Stimulated activated naive CD8-positive, alpha-beta T cell treated with anti-CD3 and anti-CD28 coated beads, Interleukin-15, amount 100 ng/mL, for 72 hours (primary cell): ENCODE measurements at regions not wholly inside any gene's neighbourhood (a gene's known extent, or its start where the extent isn't known, plus 50 kb on each side); places are given as distances from the start of the nearest gene placed in this dataset.

Experiments
- ATAC-seq: fragments of 150-1000 bp; cut with Tn5 transposase; 2 replicates; pipeline ENCODE4 v1.10.0; 2021; ENCODE audit warnings: mild to moderate bottlenecking, moderate library complexity
- DNase-seq, 2 donors: peaks; one replicate each; pipeline ENCODE4 v3.0.0; 2021 to 2022
- H3K27ac Mint-ChIP-seq, 2 donors: one replicate each; pipeline ENCODE4 v1.8.0; 2022; ENCODE audit warnings: mild to moderate bottlenecking in 2 of 2, mixed read lengths in 2 of 2, moderate library complexity in 2 of 2
- H3K27me3 Mint-ChIP-seq: one replicate; pipeline ENCODE4 v1.8.0; 2022; ENCODE audit warnings: mixed read lengths
- H3K4me1 Mint-ChIP-seq: one replicate; pipeline ENCODE4 v1.8.0; 2022; ENCODE audit warnings: mild to moderate bottlenecking, mixed read lengths
- H3K4me3 Mint-ChIP-seq, 2 donors: one replicate each; pipeline ENCODE4 v1.8.0; 2022; ENCODE audit warnings: mild to moderate bottlenecking in 2 of 2, mixed read lengths in 2 of 2, moderate library complexity in 1 of 2
- H3K9me3 Mint-ChIP-seq, 2 donors: one replicate each; pipeline ENCODE4 v1.8.0; 2022; ENCODE audit warnings: mixed read lengths in 2 of 2

DNA sequence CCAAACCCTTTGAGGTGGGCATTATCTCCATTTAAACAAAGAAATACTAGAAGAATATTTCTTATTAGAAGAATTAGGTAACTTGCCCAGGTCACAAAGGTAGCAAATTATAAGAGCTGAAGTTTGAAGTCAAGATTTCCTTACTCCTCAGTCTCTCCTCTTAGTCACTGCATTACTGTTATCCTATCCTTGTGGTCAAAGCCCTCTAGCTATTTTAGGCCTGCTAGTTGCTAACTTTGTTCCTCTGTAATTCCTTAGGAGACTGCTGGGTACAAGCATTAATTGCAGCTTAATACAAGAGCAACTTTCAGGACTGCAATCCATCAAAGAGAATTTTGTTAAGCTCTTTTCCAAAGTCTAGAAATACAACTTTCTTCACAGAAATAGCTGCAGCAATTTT is 528.2 kb downstream of the ZIC1 start:
- Mint-ChIP-seq H3K27me3 (no peaks in the 10 kb centered on the region), H3K9me3 (no peaks in the 10 kb centered on the region), H3K27ac (no peak overlapping the region), H3K4me3 (no peak overlapping the region), H3K4me1 (no peaks in the 10 kb centered on the region)
- DNase-seq (no peak), ATAC-seq (no peak)

DNA sequence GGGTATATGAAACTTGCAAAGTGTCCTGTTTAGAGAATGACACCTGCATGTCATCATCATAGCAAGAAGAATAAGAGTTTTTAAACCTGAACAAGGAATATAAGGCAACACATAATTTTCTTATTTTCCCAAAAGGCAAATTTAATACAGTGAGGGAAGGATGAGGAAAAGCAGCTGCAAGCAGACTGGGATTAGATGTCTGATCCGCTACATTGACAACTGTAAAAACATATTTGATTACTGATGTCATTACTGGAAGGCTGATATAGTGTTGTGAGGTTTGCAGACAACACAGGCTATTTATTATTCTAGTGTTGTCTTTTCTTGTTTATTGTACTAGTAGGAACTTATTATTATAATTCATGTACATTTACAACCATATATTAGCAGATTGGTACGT is 528.7 kb downstream of the ZIC1 start:
- DNase-seq (no peak), ATAC-seq (no peak)
- Mint-ChIP-seq H3K9me3 (no peaks in the 10 kb centered on the region), H3K4me3 (no peak overlapping the region), H3K27me3 (no peaks in the 10 kb centered on the region), H3K27ac (no peak overlapping the region), H3K4me1 (no peaks in the 10 kb centered on the region)

DNA sequence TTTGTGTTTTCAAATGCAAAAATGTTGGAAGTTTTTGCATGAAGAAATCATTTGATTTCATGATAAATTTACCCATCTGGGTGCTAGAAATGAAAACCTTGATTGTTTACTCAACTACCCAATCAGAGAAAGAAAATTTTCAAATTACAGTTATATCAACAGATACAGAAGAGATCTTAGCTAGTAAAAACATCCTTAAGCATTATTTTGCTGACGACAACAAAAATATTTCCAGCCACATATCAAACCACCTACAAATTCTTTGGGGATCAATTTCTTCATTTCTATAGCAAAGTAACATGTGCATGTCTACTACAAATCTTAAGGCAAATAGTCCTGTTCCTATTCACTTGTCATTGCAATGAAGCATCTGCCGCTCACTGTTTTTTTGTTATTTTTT is 530.3 kb downstream of the ZIC1 start:
- no peaks in the 10 kb centered on the region for H3K9me3 Mint-ChIP-seq
- no peak overlapping the region for H3K4me3 Mint-ChIP-seq
- no peak for ATAC-seq
- no peaks in the 10 kb centered on the region for H3K4me1 Mint-ChIP-seq
- no peak overlapping the region for H3K27ac Mint-ChIP-seq
- no peaks in the 10 kb centered on the region for H3K27me3 Mint-ChIP-seq
- DNase-seq = no peak

DNA sequence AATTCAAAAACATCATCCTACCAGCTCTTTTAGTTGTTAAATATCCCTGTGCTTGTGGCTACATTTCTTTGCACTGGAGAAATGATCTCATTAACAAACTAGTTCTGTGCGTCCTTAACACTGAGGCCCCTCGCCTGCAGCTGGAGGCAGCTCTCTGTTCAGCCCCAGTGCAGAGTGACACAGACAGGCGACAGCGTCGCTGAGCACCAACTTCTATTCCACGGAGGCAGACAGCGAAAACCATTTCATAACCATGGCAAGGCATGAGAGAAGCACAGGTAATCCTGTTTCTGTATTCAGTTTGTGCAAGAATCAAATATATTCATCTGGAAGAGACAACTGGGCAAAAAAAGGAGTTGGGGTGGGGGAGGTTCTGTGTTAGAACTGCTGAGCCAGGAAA is 530.7 kb downstream of the ZIC1 start:
- DNase-seq (no peak), ATAC-seq (no peak)
- no peak overlapping the region for H3K27ac Mint-ChIP-seq
- H3K4me1 Mint-ChIP-seq = no peaks in the 10 kb centered on the region
- no peak overlapping the region for H3K4me3 Mint-ChIP-seq
- no peaks in the 10 kb centered on the region for H3K9me3 Mint-ChIP-seq
- no peaks in the 10 kb centered on the region for H3K27me3 Mint-ChIP-seq

DNA sequence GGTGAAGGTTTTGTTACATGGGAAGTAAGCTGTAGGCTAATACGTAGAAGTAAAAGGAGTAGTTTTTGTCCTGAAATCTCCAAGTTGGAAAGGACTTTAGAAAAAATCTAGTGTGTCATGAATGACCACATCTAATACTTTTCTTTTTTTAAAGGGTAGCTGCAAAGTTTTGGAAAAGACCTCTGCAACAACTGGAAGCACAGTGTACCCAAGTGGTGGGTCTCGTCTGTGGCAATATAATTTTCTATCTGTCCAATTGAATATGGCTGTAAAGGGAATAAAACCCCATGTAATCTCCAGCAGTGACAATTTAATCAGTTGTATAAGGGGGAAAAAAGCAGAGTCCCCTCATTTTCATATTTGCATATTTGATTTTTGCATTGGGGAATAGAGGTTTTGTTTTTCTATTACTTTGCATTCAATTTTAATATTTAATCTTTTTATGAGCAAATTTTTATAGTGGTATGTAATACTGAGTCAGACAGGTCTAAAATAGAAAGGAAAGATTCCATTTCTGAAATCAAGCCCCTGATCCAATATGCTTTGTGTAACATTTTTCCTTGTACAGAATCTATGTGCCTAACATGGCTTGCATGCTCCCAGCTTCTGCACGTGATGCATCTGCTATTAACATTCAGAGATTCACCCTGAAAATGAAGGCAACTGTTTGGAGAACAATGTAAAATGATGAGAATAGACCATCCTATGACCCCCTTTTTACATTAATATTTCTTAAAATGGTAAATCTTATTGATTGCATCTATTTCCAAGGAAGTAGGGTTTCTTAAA is 531.4 kb downstream of the ZIC1 start:
- DNase-seq (no peak), ATAC-seq (no peak)
- Mint-ChIP-seq H3K4me1 (no peaks in the 10 kb centered on the region), H3K27ac (no peak overlapping the region), H3K27me3 (no peaks in the 10 kb centered on the region), H3K4me3 (no peak overlapping the region), H3K9me3 (no peaks in the 10 kb centered on the region)

DNA sequence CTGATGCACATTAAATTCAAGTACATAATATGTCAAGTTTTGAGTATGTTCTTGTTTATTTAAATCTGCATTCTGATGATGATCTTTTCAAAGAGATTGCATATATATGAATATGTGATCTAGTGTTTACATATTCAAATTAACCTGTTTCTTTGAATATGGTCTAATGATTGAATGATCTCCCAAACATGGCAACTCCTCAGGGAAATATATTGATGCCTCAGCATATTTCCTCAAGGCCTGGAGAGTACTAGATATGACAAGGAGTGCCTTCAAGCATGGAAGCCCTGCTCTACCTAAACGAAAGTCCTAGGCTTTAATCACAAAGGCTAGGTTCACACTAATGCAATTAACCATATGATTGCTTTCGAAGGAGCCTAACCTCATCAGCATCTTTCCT is 532.8 kb downstream of the ZIC1 start:
- DNase-seq (no peak), ATAC-seq (no peak)
- Mint-ChIP-seq H3K9me3 (no peaks in the 10 kb centered on the region), H3K4me3 (no peak overlapping the region), H3K27ac (no peak overlapping the region), H3K27me3 (no peaks in the 10 kb centered on the region), H3K4me1 (no peaks in the 10 kb centered on the region)

DNA sequence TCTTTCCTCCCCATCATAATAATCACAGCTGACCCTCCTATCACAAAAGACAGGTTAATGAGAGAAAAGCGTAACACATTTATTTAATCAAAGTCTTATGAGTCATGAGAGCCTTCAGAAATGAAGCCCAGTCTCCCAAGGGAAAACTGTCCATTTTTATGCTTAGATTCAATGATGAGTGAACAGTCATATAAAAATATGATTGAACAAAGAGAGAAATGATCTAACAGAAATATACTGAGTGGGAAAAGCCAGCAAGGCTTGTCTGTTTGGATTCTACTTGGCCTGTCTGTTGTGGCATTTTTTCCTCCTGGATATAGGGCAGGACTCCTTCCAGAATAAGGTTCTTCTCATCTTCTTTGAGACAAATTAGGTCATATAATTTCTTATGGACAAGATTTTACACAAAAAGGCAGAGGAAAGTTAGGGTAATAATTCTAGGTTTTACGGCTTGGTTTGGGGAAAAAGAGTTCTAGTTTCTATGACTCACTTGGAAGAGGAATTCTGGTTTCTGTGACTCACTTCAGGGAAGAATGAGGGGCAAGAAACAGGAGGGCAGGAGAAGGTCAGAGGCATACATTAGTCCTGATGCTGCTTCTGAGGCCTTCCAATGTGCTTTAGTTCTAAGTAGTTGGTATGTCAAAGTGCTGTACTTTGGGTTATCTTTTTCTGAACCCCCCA is 534.2 kb downstream of the ZIC1 start:
- ATAC-seq (no peak), DNase-seq (no peak)
- H3K4me1 Mint-ChIP-seq = no peaks in the 10 kb centered on the region
- no peak overlapping the region for H3K4me3 Mint-ChIP-seq
- H3K9me3 Mint-ChIP-seq = no peaks in the 10 kb centered on the region
- no peaks in the 10 kb centered on the region for H3K27me3 Mint-ChIP-seq
- H3K27ac Mint-ChIP-seq = no peak overlapping the region

DNA sequence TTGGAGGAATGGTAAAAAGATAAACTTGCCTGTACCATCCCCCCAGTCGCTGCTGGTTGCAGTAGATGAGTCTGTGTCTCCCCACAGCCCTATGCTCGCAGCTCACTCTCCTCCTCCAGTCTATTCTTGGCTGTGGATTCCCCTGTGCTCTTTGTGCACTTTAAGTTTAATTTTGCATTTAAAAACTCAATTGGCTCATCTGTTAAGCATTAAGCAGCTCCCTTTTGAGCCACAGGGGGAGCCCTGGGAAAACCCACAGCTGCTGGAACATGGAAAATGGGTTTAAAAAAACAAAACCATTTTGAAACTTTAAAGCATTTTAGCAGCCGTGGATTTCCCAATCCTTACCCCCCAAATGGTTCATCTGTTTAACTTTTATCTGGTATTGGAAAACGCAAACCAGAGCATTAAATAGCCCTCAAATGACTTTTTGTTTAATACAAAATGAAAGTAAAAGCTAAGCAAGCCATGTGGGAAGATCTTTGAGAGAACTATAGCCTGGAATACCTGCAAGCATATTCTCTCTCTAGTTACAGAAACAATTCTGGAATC is 536.9 kb downstream of the ZIC1 start:
- DNase-seq = no peak
- Mint-ChIP-seq H3K9me3 (peaks cover 4 to 6% of the 10 kb centered on the region in 2 donors), H3K27me3 (no peaks in the 10 kb centered on the region), H3K4me3 (no peak overlapping the region), H3K4me1 (no peaks in the 10 kb centered on the region), H3K27ac (no peak overlapping the region)
- ATAC-seq = no peak

DNA sequence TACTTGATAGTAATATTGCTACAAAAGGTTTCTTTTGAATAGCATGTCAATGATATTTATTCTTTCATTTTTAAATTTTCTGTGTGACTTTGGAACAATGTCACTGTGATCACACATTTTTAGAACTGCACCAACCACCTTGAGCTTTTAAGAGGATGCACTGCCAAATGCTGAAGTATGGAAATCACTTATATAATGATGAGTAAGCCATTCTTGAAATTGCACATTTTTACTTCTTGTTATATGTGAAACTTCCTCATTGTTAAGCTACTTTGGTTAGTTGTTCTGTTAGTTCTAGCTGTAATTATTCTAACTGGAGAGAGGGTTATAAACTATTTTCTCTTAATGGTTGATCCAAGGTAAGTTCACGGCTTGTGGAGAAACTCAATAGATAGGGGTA is 547.5 kb downstream of the ZIC1 start:
- ATAC-seq (no peak), DNase-seq (no peak)
- peaks cover 6 to 7% of the 10 kb centered on the region in 2 donors for H3K9me3 Mint-ChIP-seq
- no peak overlapping the region for H3K27ac Mint-ChIP-seq
- H3K27me3 Mint-ChIP-seq = no peaks in the 10 kb centered on the region
- no peak overlapping the region for H3K4me3 Mint-ChIP-seq
- no peaks in the 10 kb centered on the region for H3K4me1 Mint-ChIP-seq

DNA sequence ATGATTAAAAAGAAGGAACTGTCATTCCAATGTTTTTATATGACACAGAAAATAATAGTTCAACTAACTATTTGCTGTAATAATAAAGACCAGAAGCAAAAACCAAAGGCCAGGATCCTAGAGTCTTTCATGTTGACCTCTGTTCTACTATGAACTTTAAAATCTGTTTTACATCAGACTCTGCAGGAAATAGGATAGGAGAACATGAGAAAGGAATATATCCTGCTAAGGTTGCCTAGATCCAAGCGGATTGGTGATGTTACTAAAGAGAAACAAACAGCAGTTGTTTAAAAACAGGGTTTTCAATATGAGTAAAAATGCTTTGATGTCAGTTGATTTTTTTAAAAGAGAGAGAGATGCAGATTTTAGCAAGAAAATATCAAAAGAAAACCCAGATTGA is 549.6 kb downstream of the ZIC1 start:
- no peak overlapping the region for H3K4me3 Mint-ChIP-seq
- H3K9me3 Mint-ChIP-seq = peaks cover 6 to 14% of the 10 kb centered on the region in 2 donors
- ATAC-seq (no peak), DNase-seq (no peak)
- no peak overlapping the region for H3K27ac Mint-ChIP-seq
- no peaks in the 10 kb centered on the region for H3K27me3 Mint-ChIP-seq
- H3K4me1 Mint-ChIP-seq = no peaks in the 10 kb centered on the region

DNA sequence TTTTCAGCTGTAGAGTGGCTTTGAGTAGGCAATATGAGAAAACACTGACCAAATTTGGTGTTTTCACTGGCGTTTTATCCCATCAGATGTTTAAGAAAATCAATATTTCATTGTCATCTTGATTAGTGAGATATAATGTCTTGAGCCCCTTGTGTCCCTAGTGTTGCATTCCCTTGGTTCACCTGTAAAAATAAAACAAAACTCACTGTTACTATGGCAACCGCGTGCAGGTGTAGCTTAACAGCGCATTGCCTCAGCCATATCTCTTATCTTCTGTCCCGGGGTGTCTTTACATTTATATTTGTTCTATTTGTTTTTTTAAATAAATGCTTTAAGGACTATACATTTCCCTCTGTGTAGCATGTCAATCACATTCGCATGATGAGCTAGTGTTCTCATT is 551.6 kb downstream of the ZIC1 start:
- Mint-ChIP-seq H3K4me1 (no peaks in the 10 kb centered on the region), H3K4me3 (no peak overlapping the region), H3K27ac (no peak overlapping the region), H3K27me3 (no peaks in the 10 kb centered on the region), H3K9me3 (peaks cover 6 to 14% of the 10 kb centered on the region in 2 donors)
- no peak for DNase-seq
- no peak for ATAC-seq

DNA sequence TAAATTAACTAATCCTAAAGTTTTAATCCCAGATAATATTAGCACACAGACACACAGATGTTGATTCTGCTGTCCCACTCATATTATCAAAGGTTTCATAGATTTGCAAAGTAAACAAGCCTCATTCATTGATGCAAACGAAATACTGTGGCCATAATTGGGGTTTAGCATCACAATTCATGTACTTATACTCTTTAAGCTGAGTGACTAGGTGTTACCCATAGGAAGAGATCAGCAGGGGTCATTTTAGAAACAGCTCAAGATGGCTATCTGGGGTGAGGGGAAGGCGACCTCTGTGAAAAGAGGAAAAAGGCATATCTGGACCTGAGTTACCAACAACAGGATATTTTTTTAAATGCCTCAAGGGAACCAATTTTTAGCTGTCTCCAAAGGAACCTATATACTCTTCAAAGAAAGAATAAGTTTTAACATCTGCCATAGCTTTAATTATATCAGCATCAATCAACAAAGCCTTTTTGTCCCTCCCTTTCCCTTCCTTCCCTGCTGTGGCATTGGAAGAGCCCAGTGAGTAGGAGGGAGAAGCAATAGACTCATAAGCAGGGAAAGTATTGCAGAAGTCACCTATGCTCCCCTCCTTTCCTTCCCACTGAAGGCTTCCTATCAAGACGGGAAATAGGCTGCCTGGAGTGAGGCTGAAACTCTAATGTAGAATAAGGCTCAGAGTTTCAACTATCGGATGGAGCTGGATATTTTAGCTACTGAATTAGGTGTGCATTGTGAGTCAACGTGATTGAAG is 553.4 kb downstream of the ZIC1 start:
- Mint-ChIP-seq H3K4me1 (no peaks in the 10 kb centered on the region), H3K27ac (no peak overlapping the region), H3K9me3 (peaks cover 5 to 13% of the 10 kb centered on the region in 2 donors), H3K4me3 (no peak overlapping the region), H3K27me3 (no peaks in the 10 kb centered on the region)
- ATAC-seq (no peak), DNase-seq (no peak)

DNA sequence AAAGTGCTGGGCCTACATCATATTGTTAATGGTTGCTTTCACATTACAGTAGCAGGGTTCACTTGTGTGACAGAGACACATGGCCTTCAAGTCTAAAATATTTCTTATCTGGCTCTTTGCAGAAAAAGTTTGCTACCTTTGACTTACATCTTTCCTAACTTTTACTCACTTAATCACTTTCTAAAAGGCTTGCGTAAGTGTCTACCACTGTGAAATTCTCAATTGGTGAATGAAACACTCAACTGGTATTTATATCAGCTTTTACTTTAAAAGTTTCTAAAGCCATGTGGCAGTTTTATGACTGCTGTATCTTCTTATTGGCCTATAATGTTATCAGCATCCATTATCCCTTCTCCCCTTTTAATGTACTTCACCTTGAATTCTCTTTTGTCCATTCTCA is 554.5 kb downstream of the ZIC1 start:
- DNase-seq = no peak
- ATAC-seq = no peak
- Mint-ChIP-seq H3K27ac (no peak overlapping the region), H3K27me3 (no peaks in the 10 kb centered on the region), H3K4me3 (no peak overlapping the region), H3K4me1 (no peaks in the 10 kb centered on the region), H3K9me3 (peaks cover 0 to 7% of the 10 kb centered on the region in 2 donors)

DNA sequence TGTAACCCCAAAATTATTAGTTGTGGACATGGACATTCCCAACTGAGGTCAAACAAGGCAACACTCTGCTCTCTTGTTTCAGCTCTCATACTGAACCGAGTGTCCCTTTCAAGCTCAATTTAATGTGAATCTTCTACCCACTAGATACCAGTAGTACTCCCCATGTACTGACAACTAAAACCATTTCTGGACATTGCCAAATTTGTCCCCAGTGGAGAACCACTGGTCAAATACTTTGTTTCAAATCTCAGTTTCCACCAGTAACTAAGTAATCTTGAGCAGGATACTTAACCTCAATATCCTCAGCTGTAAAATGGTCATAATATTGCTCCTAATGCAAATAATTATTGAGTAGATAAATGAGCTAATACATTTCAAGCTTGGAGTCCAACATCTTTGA is 566.0 kb downstream of the ZIC1 start:
- Mint-ChIP-seq H3K4me1 (no peaks in the 10 kb centered on the region), H3K27ac (no peak overlapping the region), H3K9me3 (peaks cover 9 to 13% of the 10 kb centered on the region in 2 donors), H3K27me3 (no peaks in the 10 kb centered on the region), H3K4me3 (no peak overlapping the region)
- no peak for ATAC-seq
- no peak for DNase-seq

DNA sequence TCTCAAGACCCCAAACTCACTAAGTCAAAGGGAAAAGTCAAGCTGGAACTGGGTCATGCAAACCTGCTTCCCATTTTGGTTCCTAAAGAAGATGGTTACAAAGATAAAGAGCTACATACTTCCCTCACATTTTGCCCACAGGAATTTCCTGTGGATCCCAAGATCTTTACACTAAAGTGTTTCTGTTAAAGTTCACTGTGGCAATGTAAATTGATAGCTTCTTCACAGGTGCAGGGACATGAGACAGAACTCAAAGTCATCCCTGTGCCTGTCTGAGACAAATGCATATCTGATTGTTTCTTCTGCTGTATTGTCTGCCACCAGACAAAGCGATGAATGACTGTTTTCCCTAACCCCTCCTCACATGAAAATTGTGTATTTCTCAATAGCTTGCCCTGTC is 567.8 kb downstream of the ZIC1 start:
- H3K4me3 Mint-ChIP-seq = no peak overlapping the region
- no peak overlapping the region for H3K27ac Mint-ChIP-seq
- ATAC-seq (no peak), DNase-seq (no peak)
- H3K4me1 Mint-ChIP-seq = no peaks in the 10 kb centered on the region
- no peaks in the 10 kb centered on the region for H3K27me3 Mint-ChIP-seq
- H3K9me3 Mint-ChIP-seq = peaks cover 9 to 13% of the 10 kb centered on the region in 2 donors

DNA sequence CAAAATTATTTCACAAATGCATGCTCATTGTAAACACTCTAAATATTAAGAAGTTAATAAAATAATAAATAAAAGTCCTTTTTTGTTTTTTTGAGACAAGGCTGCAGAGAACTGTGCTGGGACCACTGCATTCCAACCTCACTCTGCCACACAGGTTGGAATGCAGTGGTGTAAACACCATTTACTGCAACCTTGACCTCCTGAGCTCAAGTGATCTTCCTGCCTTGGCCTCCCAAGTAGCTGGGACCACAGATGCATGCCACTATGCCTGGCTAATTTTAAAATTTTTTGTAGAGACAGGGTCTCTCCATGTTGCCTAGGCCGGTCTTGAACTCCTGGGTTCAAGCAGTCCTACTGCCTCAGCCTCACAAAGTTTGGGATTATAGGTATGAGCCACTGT is 578.4 kb downstream of the ZIC1 start:
- Mint-ChIP-seq H3K9me3 (no peaks in the 10 kb centered on the region), H3K4me1 (no peaks in the 10 kb centered on the region), H3K27ac (no peak overlapping the region), H3K27me3 (no peaks in the 10 kb centered on the region), H3K4me3 (no peak overlapping the region)
- DNase-seq (no peak), ATAC-seq (no peak)
